Heart left ventricle (tissue), 16 donors: ENCODE measurements at regions not wholly inside any gene's neighbourhood (a gene's known extent, or its start where the extent isn't known, plus 50 kb on each side); places are given as distances from the start of the nearest gene placed in this dataset.

ENCODE experiments used
- ATAC-seq, 4 donors: fragments of 200-7000 bp; cut with Tn5 transposase; one replicate each; pipeline ENCODE4 v1.9.1; 2020 to 2022; ENCODE audit warnings: moderate library complexity in 4 of 4, mild to moderate bottlenecking in 3 of 4, moderate number of reproducible peaks in 1 of 4
- DNase-seq, 5 donors: peaks; one replicate each; pipeline ENCODE4 v3.0.0-alpha.2; 2020
- H3K27ac ChIP-seq, 12 donors: fragments of 200-600 bp; sonication (generic) in 4 of 12; one replicate each; pipeline versions ENCODE4 v1.5.0 to v1.8.0; 2016 to 2022; ENCODE audit warnings: mild to moderate bottlenecking in 2 of 12
- H3K27me3 ChIP-seq, 9 donors: fragments of 200-600 bp; sonication (generic) in 2 of 9; one replicate each; pipeline versions ENCODE4 v1.5.1 to v1.8.0; 2016 to 2022; ENCODE audit warnings: mild to moderate bottlenecking in 3 of 9
- H3K36me3 ChIP-seq, 9 donors: fragments of 200-600 bp; sonication (generic) in 2 of 9; one replicate each; pipeline versions ENCODE4 v1.5.0 to v1.8.0; 2018 to 2022; ENCODE audit warnings: mild to moderate bottlenecking in 2 of 9
- H3K4me1 ChIP-seq, 12 donors: fragments of 200-600 bp; sonication (generic) in 4 of 12; one replicate each; pipeline versions ENCODE4 v1.5.0 to v1.8.0; 2016 to 2022; ENCODE audit warnings: mild to moderate bottlenecking in 3 of 12
- H3K4me3 ChIP-seq, 12 donors: fragments of 200-600 bp; sonication (generic) in 4 of 12; one replicate each; pipeline versions ENCODE4 v1.5.0 to v1.8.0; 2017 to 2022; ENCODE audit warnings: mild to moderate bottlenecking in 9 of 12, moderate library complexity in 4 of 12
- H3K9me3 ChIP-seq, 12 donors: fragments of 200-600 bp; sonication (generic) in 4 of 12; one replicate each; pipeline versions ENCODE4 v1.5.0 to v1.8.0; 2016 to 2022; ENCODE audit warnings: mild to moderate bottlenecking in 1 of 12
- POLR2A ChIP-seq, 2 donors: fragments of 450-650 bp; IDR thresholded peaks; one replicate each; pipeline ENCODE4 v1.6.1; 2017; ENCODE audit warnings: antibody characterized with exemption in 2 of 2, mild to moderate bottlenecking in 2 of 2, moderate library complexity in 2 of 2
- WGBS, 4 donors: extraction: QIAGEN DNeasy Blood & Tissue Kit in 2 of 4; methylation state at CpG; one replicate each; pipeline versions ENCODE4 v1.1.5 to v1.1.7; 2013 to 2018; 5-methylcytosine and 5-hydroxymethylcytosine counted together
- intact Hi-C, 10 donors: fragments of 100-400 bp; cut with DNase I; formaldehyde crosslinking; loops; one replicate each; pipeline versions ENCODE4 v1.11.1 to v1.14.2; 2022
- TF ChIP-seq, protein P1 (sequence below), 12 donors: fragments of 200-600 bp; sonication (generic) in 4 of 12; IDR thresholded peaks; one replicate each; pipeline versions ENCODE4 v1.5.0 to v1.8.0; 2018 to 2022; ENCODE audit warnings: antibody characterized with exemption in 12 of 12, mild to moderate bottlenecking in 5 of 12
- donor health status: ischemic (EF 13 %, LVEDD 7.1; RV severe dilation, severe dysfunction).
- donor health status: healthy with polysubstance abuse.
- donor health status: DM: no; HTN: yes; CAD: no.
- donor health status: DM: no; HTN: no; CAD: no.
- donor health status: ischemic (EF 25% LVEDD 6.9; RV normal size, moderate dysfunction).
- donor health status: ischemic (EF 25% LVEDD 5.7; RV mildly dilated, moderate dysfunction).
- donor health status: healthy.
- donor health status: DM: yes; HTN: yes; CAD: no.
- donor health status: ischemic (EF 35%, LVEDD 5.7; RV mildly dilated, moderate dysfunction).
- donor health status: nonischemic (EF 11% LVEDD 7.7; RV severe dilation, severe dysfunction).
- donor health status: DM: yes; HTN: yes; CAD: no.
- donor health status: PGD.
- donor health status: ischemic (EF 29% LVEDD 5.4; RV normal size, mild dysfunction).
- donor health status: nonischemic (EF 23%, LVEDD 6.1; RV moderate dilation, normal function).

DNA sequence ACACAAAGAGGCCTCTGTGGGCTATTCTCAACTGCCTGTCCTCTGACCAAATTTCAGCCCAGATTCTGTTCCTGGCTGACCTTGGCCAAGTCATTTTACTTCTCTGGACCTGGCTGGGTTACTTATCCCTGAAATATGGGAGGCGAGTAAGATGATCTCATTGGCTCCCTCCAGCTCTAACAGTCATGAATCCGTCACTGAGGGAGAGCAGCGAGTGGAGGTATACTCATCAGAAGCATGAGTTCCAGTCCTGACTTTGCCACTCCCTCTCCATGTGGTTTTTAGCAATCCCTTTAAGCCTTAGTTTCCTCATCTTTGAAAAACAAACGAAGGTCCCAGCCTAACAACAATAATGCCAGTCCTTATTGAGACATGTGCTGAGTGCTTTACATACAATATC, 63.5 kb downstream of the CCDC185 start:
- no peaks in the 10 kb centered on the region for H3K9me3 ChIP-seq
- intact Hi-C loops: no loop called here
- no peak overlapping the region for H3K27ac ChIP-seq
- no peaks in the 10 kb centered on the region for H3K36me3 ChIP-seq
- H3K4me1 ChIP-seq: no peaks in the 10 kb centered on the region
- WGBS, 4 donors: 81 to 85% (median 82%) methylated on average over 4 of the region's 4 CpGs
- no peak overlapping the region for H3K4me3 ChIP-seq
- ATAC-seq (no peak), DNase-seq (no peak)
- no peaks in the 10 kb centered on the region for H3K27me3 ChIP-seq
- TF ChIP-seq, protein P1, sequence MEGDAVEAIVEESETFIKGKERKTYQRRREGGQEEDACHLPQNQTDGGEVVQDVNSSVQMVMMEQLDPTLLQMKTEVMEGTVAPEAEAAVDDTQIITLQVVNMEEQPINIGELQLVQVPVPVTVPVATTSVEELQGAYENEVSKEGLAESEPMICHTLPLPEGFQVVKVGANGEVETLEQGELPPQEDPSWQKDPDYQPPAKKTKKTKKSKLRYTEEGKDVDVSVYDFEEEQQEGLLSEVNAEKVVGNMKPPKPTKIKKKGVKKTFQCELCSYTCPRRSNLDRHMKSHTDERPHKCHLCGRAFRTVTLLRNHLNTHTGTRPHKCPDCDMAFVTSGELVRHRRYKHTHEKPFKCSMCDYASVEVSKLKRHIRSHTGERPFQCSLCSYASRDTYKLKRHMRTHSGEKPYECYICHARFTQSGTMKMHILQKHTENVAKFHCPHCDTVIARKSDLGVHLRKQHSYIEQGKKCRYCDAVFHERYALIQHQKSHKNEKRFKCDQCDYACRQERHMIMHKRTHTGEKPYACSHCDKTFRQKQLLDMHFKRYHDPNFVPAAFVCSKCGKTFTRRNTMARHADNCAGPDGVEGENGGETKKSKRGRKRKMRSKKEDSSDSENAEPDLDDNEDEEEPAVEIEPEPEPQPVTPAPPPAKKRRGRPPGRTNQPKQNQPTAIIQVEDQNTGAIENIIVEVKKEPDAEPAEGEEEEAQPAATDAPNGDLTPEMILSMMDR (IDR thresholded peaks at IDR 0.05): no peak

DNA sequence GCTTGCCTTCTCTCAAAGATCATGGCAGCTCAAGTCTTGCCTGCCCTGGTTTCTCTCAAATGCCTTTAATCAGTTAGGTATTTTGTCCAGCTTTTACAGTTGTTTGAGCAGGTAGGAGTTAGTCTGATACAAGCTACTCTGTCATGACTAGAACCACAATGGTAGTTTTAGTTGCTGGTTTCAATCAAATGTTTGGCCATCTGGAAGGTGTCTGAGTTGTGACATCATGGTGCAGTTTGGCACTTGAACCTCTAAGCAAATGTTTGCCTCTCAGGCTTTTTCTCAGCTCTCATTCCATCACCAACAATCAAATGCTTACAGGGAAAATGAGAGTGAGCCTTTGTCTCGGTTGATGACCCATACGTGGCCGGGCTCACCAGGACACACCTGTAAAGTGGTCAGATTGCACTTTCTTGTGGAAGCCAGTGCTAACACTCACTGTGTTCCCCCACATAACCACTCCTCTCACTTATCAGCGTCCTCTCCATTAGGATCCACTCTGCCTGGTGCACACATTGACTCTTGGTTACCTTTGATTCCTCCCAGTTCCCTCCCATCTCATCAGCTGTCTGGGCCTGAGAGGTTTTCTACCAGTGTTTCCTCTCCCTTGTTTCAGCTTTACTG, 67.5 kb downstream of the CCDC185 start:
- no peak for DNase-seq
- Histone ChIP-seq H3K27me3 (no peaks in the 10 kb centered on the region), H3K9me3 (no peaks in the 10 kb centered on the region), H3K36me3 (no peaks in the 10 kb centered on the region), H3K4me3 (no peak overlapping the region), H3K4me1 (no peaks in the 10 kb centered on the region), H3K27ac (no peak overlapping the region)
- no peak for TF ChIP-seq POLR2A (IDR thresholded peaks at IDR 0.05)
- TF ChIP-seq, protein P1 (IDR thresholded peaks at IDR 0.05): no peak
- intact Hi-C loops: no loop called here
- no peak for ATAC-seq
- WGBS, 4 donors: 70 to 85% (median 73%) methylated on average over 4 of the region's 4 CpGs

DNA sequence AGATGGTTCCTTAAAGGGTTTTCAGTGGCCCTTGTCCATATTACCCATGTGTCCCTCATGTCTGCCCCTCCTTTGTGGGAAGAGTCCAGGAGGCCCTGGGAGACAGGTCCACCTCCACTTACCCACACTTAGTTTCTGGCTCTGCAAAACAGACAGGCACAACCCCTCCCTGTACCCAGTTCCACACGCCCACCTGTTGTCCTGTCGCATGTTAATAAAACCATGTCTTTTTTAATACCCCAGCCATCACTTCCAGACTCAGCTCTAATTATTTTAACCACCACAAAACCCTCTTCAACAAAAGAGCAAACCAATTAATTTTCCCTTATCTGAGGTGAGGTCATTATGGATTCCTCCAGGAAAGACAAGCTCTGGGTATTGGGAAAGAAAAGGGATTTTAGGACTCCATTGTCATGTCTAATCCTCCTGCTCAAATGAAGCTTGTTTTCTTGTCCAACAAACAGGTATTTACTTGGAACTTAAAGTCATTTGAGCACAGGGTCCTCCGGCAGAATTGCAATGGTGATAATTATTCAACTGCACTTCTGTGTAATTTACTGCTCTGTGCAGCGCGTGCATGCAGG, 68.9 kb downstream of the CCDC185 start:
- Histone ChIP-seq H3K36me3 (no peaks in the 10 kb centered on the region), H3K27me3 (no peaks in the 10 kb centered on the region), H3K27ac (no peak overlapping the region), H3K4me1 (no peaks in the 10 kb centered on the region), H3K9me3 (no peaks in the 10 kb centered on the region), H3K4me3 (no peak overlapping the region)
- intact Hi-C loops: no loop called here
- DNase-seq: no peak
- ATAC-seq: no peak
- WGBS, 4 donors: 93 to 97% (median 96%) methylated on average over 5 of the region's 5 CpGs
- TF ChIP-seq POLR2A (IDR thresholded peaks at IDR 0.05): no peak

DNA sequence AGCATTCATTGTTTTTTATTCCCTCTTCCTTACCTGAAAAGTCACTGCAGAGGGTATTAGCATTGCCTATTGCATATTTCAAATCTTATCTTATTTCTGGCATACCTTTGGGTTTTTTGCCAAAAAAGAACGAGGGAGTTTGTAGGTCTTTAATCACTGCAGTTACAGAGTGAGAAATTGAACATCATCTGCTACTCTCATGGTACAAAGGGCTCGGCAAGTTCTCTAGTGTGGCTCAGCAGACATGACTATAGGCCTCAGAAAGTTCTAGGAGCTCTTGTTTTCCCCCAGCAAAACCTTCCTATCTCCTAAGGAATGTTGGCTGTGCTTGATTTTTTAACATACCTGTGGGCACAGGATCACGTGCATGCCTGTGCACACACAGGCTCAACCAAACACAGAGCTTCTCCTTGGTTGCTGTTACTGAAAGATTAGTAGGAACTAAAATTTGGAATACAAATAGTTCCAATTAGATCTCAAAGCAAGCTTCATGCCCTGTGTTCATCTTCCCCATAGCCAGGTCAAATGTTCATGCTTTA, 69.7 kb downstream of the CCDC185 start:
- no peak for TF ChIP-seq POLR2A (IDR thresholded peaks at IDR 0.05)
- TF ChIP-seq, protein P1 (IDR thresholded peaks at IDR 0.05): no peak
- H3K27ac ChIP-seq: no peak overlapping the region
- DNase-seq (no peak), ATAC-seq (no peak)
- H3K9me3 ChIP-seq: no peaks in the 10 kb centered on the region
- no peaks in the 10 kb centered on the region for H3K4me1 ChIP-seq
- intact Hi-C loops: no loop called here
- no peaks in the 10 kb centered on the region for H3K27me3 ChIP-seq
- H3K4me3 ChIP-seq: no peak overlapping the region
- WGBS, 4 donors: 79 to 87% (median 80%) methylated on average over 3 of the region's 3 CpGs
- no peaks in the 10 kb centered on the region for H3K36me3 ChIP-seq
